GM10266 (cell line): ENCODE measurements at regions not wholly inside any gene's neighbourhood (a gene's known extent, or its start where the extent isn't known, plus 50 kb on each side); places are given as distances from the start of the nearest gene placed in this dataset.
"Not testable (repeated sequence)": the region's sequence is repeated elsewhere in the genome, so short reads cannot be mapped to it uniquely, and the experiment has no call there.

Experiments used
- DNase-seq: peaks from one replicate; pipeline ENCODE4 v3.0.0; 2012; ENCODE audit errors: extremely low spot score
- TF ChIP-seq, protein P1 (sequence below): IDR thresholded peaks from 2 replicates; pipeline ENCODE4 v1.5.1; 2012; ENCODE audit warnings: mild to moderate bottlenecking, low read depth; ENCODE audit not compliant: control insufficient read depth, insufficient read depth; ENCODE audit errors: missing control alignments

DNA sequence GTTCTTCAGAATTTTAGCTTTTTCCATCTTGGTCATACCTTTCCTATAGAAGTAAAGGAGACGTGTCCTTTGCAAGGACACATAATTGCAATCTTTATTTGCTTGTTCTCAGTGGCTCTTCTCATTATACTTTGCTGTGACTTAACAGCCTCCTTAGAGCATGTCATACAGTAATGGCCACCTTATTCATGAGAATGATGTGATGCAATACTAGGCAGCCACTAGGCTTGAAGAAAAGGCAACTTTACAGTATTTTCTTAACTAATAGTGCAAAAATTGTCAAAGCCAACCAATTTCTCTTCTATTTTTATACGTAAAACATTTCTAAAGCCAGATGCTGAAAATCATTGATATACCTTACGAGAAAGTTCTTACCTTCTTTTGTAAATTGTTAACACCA lies 1296.8 kb upstream of the EYS start:
- TF ChIP-seq, protein P1, sequence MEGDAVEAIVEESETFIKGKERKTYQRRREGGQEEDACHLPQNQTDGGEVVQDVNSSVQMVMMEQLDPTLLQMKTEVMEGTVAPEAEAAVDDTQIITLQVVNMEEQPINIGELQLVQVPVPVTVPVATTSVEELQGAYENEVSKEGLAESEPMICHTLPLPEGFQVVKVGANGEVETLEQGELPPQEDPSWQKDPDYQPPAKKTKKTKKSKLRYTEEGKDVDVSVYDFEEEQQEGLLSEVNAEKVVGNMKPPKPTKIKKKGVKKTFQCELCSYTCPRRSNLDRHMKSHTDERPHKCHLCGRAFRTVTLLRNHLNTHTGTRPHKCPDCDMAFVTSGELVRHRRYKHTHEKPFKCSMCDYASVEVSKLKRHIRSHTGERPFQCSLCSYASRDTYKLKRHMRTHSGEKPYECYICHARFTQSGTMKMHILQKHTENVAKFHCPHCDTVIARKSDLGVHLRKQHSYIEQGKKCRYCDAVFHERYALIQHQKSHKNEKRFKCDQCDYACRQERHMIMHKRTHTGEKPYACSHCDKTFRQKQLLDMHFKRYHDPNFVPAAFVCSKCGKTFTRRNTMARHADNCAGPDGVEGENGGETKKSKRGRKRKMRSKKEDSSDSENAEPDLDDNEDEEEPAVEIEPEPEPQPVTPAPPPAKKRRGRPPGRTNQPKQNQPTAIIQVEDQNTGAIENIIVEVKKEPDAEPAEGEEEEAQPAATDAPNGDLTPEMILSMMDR: no peak
- DNase-seq: no peak

DNA sequence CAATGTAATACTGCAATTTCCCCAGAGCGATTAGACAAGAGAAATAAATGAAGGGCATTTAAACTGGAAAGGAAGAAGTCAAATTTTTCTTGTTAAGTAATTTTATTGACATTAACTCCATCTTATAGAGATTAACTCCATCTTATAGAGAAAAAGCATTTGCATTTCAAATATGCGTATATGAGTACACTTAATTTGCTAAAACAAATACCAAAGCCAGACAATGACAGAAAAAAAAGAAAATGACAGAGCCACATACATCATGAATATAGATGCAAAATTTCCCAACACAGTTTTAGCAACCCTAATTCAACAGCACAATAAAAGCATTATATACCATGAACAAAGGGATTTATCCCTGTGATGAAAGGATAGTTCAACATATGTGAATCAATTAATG lies 1293.1 kb upstream of the EYS start:
- no peak for DNase-seq
- TF ChIP-seq, protein P1: no peak

DNA sequence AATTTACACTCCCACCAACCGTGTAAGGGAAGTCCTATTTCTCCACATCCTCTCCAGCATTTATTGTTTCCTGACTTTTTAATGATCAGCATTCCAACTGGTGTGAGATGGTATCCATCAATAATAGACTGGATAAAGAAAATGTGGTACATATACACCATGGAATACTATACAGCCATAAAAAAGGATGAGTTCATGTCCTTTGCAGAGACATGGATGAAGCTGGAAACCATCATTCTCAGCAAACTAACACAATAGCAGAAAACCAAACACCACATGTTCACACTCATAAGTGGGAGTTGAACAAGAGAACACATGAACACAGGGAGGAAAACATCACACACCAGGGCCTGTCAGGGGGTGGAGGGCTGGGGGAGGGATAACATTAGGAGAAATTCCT lies 1290.6 kb upstream of the EYS start:
- DNase-seq: not testable (repeated sequence)

DNA sequence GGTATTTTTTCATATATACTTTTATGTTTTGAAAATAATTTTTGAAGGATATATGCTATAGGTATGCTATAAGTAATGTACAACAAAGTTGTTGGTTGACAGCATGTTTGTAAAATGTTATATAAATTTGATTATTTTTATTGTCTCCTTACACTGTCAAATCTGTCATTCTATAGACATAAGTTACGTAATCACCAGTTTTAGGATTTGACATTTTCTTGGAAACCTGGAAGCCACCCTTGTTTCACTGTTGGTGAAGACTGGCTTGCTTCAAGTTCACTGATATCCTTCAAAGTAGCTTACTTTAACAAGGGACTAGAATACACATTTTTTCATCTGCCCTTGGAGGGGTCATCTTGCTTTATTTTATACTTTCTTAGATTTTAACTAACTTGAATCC lies 1288.6 kb upstream of the EYS start:
- DNase-seq: no peak
- TF ChIP-seq, protein P1: no peak

DNA sequence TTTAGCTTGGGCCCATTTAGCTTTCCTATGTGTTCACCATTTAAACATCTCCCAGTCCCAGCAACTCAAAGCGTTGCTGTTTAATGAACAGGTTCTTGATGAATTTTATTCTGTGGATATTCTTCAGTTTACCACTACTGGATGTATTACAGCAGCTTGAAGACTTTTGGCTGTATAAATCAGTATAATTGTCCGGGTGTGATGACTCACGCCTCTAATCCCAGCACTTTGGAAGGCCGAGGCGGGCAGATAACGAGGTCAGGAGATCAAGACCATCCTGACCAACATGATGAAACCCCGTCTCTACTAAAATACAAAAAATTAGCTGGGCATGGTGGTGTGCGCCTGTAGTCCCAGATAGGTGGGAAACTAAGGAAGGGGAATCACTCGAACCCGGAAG lies 1286.7 kb upstream of the EYS start:
- DNase-seq: not testable (repeated sequence)

DNA sequence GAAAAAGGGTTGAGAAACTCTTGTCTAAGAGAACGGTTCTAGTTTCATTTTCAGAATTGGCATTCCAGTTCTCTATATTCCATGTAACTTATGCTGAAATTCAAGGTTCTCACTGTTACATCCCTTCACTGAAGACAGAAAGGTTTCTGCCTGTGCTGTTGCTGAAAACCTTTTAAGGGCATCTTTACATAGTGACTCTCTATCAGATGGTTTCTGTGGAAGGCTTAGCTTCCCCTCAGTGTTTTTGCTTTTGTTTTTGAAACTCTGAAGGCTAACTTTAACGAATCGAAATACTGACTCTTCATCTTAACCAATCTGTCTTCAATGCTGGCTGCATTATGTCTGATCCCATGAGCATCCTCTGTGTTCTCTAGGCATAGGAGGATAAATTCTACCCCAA lies 1286.2 kb upstream of the EYS start:
- TF ChIP-seq, protein P1: no peak
- no peak for DNase-seq

DNA sequence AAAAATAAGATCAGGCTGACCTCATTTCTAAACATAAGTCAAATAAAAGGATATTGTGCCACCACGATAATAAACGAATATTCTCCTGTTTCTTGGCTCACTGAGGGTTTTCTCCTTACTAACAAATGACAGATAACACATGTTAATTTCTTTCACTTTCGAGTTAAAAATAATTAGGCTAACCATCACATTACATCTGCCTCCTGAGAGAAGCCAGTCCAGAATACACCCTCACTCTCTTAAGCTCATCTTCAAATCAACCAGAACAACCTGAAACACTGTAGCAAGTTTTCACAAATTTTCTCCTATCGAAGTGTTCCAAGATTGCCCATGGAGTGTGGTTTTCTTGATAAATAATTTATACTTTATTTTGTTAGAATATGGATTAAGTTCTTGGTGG lies 1285.6 kb upstream of the EYS start:
- TF ChIP-seq, protein P1: no peak

DNA sequence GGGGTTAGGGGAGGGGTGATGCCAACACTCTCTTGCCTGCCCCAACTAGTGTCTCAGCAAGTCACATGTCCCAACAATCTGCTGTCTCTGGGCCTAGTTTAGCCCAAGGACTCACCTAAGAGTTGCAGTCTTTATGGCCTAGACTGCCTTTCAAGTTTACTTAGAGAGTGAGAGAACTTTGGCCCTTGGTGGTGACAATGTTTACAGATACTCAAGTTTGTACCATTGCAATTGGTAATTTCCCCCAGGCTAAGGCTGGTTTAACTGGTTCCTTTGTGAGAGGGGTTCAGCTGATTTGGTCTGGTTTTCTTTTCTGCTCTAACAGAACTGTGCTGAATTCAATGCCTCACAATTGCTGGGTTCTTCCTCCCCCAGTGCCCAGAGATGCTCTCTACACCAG lies 1279.9 kb upstream of the EYS start:
- TF ChIP-seq, protein P1: no peak
- DNase-seq: no peak

More for the DNA sequence above, 1285.6 kb upstream of the EYS start:
- DNase-seq: no peak

DNA sequence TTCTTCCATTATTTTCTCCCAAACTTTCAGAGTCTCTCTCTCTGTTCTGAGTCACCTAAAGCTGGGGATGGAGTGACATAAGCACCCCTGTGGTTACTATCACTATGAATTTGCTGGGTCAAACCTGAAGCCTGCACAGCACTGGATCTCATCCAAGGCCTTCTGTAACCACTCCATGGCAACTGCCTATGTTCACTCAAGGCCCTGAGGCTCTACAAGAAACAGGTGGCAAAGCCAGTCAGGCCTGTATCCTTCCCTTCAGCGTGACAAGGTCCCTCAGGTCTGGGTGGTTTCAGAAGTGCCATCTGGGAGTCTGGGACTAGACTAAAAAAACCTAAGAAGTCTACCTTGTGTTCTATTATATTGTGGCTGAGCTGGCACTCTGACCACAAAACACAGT lies 1278.8 kb upstream of the EYS start:
- TF ChIP-seq, protein P1: no peak
- DNase-seq: no peak
